OCI-LY1 (cell line): ENCODE measurements at regions not wholly inside any gene's neighbourhood (a gene's known extent, or its start where the extent isn't known, plus 50 kb on each side); places are given as distances from the start of the nearest gene placed in this dataset.

Experiments used
- EZH2 ChIP-seq: fragments of 200-600 bp; sonication (generic), shearing (Covaris generic); IDR thresholded peaks from 2 replicates; pipeline ENCODE4 v1.8.0; 2017; ENCODE audit warnings: borderline replicate concordance, mixed run types, mild to moderate bottlenecking, antibody characterized with exemption, low read length, moderate library complexity, mixed read lengths
- TF ChIP-seq, protein P1 (sequence below): fragments of 200-600 bp; sonication (generic), shearing (Covaris generic); IDR thresholded peaks from 2 replicates; pipeline ENCODE4 v1.5.1; 2017; ENCODE audit warnings: mild to moderate bottlenecking, antibody characterized with exemption, low read length, moderate library complexity, mixed read lengths

DNA sequence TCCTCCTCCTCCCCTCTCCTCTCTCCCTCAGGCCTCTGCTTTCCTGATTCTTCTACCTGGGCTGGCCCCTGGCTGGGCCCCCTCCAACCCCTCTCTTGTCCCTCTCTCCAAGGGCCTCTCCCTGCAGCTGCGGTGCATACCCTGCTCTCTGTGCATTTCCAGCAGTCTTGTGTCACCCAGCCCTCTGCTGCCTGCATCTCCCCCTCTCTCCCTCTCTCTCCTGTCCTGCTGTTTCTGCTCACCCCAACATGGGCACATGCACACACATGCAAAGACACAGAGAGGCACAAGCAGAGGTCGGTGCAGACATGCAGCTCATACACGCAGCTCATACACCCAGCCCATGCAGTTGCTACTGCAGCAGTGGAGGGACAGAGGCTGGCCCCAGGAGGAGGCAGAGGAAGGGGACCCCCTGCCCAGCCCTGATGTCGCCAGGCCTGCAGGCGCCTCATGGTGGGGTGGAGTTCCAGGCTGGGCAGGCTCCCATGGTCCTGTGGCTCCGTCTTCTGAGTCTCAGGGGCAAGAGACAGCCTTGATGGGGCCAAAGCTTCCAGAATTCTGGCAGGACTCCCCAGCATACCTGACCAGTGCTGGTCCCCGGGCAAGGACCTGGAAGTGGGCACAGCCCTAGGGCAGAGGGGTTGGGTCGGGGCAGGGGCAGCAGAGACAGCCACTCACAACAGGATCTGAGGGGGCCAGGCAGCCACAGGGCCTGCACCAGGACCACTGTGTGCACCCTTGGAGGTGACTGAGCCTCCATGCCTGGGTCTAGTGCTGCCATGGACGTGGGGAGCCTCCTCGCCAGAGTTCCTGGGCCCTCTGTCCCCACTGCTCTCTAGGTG, 216.9 kb downstream of the C9orf50 start:
- TF ChIP-seq, protein P1, sequence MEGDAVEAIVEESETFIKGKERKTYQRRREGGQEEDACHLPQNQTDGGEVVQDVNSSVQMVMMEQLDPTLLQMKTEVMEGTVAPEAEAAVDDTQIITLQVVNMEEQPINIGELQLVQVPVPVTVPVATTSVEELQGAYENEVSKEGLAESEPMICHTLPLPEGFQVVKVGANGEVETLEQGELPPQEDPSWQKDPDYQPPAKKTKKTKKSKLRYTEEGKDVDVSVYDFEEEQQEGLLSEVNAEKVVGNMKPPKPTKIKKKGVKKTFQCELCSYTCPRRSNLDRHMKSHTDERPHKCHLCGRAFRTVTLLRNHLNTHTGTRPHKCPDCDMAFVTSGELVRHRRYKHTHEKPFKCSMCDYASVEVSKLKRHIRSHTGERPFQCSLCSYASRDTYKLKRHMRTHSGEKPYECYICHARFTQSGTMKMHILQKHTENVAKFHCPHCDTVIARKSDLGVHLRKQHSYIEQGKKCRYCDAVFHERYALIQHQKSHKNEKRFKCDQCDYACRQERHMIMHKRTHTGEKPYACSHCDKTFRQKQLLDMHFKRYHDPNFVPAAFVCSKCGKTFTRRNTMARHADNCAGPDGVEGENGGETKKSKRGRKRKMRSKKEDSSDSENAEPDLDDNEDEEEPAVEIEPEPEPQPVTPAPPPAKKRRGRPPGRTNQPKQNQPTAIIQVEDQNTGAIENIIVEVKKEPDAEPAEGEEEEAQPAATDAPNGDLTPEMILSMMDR = no peak
- TF ChIP-seq EZH2 = no peak
